ENCODE measurements at regions not wholly inside any gene's neighbourhood (a gene's known extent, or its start where the extent isn't known, plus 50 kb on each side); places are given as distances from the start of the nearest gene placed in this dataset.

DNA sequence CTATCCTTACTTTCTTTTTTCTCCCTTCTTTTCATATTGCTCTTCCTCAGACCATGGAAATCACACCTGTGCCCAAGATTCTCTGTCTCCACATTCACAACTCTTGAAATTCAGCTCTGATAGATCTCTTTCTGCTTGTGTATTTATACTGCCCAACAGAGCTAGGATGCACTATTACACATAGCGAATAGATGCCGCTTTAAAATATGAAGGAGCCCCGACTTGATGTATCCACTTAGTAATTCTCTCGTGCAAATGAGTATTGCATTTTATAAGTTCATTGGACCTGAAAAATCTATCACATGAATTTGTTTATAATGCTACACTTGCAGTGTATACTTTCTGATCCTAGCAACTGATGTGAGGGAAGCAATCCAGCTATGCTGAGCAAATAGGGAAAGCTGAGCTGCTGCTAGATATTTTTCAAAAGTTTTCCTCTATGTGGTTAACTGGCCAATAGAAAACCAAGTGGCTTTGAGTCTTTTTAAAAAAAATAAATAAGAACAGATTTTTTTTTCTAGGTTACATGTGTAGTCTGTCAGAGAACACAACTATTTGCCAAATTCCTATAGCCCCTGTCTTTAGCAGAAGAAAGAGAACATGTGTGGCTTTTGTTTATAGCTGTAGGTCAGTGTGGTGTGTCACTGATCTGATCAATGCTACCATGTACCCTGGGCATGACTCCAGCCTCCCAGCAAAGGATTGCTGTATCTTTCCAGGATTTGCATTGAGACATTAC, 64.3 kb upstream of the LEKR1 start:
- TF ChIP-seq, protein P1, sequence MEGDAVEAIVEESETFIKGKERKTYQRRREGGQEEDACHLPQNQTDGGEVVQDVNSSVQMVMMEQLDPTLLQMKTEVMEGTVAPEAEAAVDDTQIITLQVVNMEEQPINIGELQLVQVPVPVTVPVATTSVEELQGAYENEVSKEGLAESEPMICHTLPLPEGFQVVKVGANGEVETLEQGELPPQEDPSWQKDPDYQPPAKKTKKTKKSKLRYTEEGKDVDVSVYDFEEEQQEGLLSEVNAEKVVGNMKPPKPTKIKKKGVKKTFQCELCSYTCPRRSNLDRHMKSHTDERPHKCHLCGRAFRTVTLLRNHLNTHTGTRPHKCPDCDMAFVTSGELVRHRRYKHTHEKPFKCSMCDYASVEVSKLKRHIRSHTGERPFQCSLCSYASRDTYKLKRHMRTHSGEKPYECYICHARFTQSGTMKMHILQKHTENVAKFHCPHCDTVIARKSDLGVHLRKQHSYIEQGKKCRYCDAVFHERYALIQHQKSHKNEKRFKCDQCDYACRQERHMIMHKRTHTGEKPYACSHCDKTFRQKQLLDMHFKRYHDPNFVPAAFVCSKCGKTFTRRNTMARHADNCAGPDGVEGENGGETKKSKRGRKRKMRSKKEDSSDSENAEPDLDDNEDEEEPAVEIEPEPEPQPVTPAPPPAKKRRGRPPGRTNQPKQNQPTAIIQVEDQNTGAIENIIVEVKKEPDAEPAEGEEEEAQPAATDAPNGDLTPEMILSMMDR (conservative IDR thresholded peaks at IDR 0.05; ENCODE audit: low read depth, low read length), result no peak; the same call in 1 of the 2 replicates
- no peak for TF ChIP-seq EZH2 (IDR thresholded peaks at IDR 0.05; ENCODE audit: borderline replicate concordance, low read depth, low read length, poor library complexity, severe bottlenecking)
